ENCODE measurements at regions not wholly inside any gene's neighbourhood (a gene's known extent, or its start where the extent isn't known, plus 50 kb on each side); places are given as distances from the start of the nearest gene placed in this dataset.

- TF ChIP-seq CTCF (IDR thresholded peaks at IDR 0.05; ENCODE audit: borderline replicate concordance, extremely low read depth, low read length, poor library complexity, severe bottlenecking) (no peak), EZH2 (IDR thresholded peaks at IDR 0.05; ENCODE audit: borderline replicate concordance, low read depth, low read length, severe bottlenecking) (no peak)
Observed at GRCh38 chr6:67748521-67748920, 886.6 kb upstream of the ADGRB3 start.
